GM12878 (cell line): ENCODE measurements at regions not wholly inside any gene's neighbourhood (a gene's known extent, or its start where the extent isn't known, plus 50 kb on each side); places are given as distances from the start of the nearest gene placed in this dataset.

ENCODE experiments used
- ATAC-seq: fragments of 200-7000 bp; cut with Tn5 transposase; 3 replicates; pipeline ENCODE4 v1.9.1; 2020; ENCODE audit warnings: mild to moderate bottlenecking, moderate library complexity
- BruUV-seq: library from RNA; stranded (reverse); fragments of 400-500 nt; replicated peaks from 2 replicates; lab custom pipeline; 2021; lab: Mats Ljungman, UMichigan
- CTCF ChIA-PET: fragments of 300-600 bp; sonication (Branson Sonifier 250); formaldehyde crosslinking; extraction: SDS; loops from one replicate; lab custom pipeline; 2021; ENCODE audit warnings: inconsistent platforms; lab: Yijun Ruan, JAX
- POLR2A ChIA-PET: fragments of 350-600 bp; formaldehyde crosslinking; extraction: SDS; loops from one replicate; lab custom pipeline; 2021; ENCODE audit warnings: inconsistent platforms; lab: Charles Lee
- RAD21 ChIA-PET: fragments of 300-600 bp; sonication (Branson Sonifier 250); formaldehyde crosslinking; loops from one replicate; lab custom pipeline; 2023; ENCODE audit warnings: antibody characterized with exemption; ENCODE audit not compliant: unreplicated experiment; lab: Charles Lee
- SMC1A ChIA-PET: fragments of 300-600 bp; sonication (Branson Sonifier 250); formaldehyde crosslinking; loops from one replicate; lab custom pipeline; 2023; ENCODE audit not compliant: unreplicated experiment, uncharacterized antibody; lab: Charles Lee
- DNase-seq: peaks from one replicate; pipeline ENCODE4 v3.0.0-alpha.2; 2011; ENCODE audit warnings: low read depth, low spot score
- FAIRE-seq: peaks from 3 replicates; lab custom pipeline; 2011; peaks lifted over from hg19 to GRCh38; lab: Jason Lieb, UNC
- H2AFZ ChIP-seq: 2 replicates; pipeline ENCODE4 v1.6.0; 2011; ENCODE audit warnings: low read depth, low read length, control low read depth; ENCODE audit not compliant: control insufficient read depth
- H3K27ac ChIP-seq: 2 replicates; pipeline ENCODE4 v1.5.1; 2011; ENCODE audit warnings: control low read depth; ENCODE audit not compliant: control insufficient read depth, insufficient read depth
- H3K27me3 ChIP-seq, 2 experiments: replicated peaks in 1 of 2; 2 replicates each; pipeline versions ENCODE4 v1.6.0 to v1.6.1; 2011; ENCODE audit warnings: low read length in 1 of 2; ENCODE audit not compliant: control insufficient read depth in 2 of 2, insufficient read depth in 2 of 2
- H3K36me3 ChIP-seq, 2 experiments: 2 replicates each; pipeline ENCODE4 v1.5.1; 2011; ENCODE audit warnings: low read length in 1 of 2; ENCODE audit not compliant: control insufficient read depth in 2 of 2, insufficient read depth in 2 of 2
- H3K4me1 ChIP-seq: 2 replicates; pipeline ENCODE4 v1.6.1; 2011; ENCODE audit warnings: mild to moderate bottlenecking, low read length, moderate library complexity, mixed read lengths; ENCODE audit not compliant: control insufficient read depth, insufficient read depth
- H3K4me2 ChIP-seq: 2 replicates; pipeline ENCODE4 v1.6.0; 2011; ENCODE audit warnings: control low read depth; ENCODE audit not compliant: control insufficient read depth, insufficient read depth
- H3K4me3 ChIP-seq: fragments of 200-600 bp; sonication (generic); 2 replicates; pipeline ENCODE4 v1.5.1; 2016
- H3K79me2 ChIP-seq: 2 replicates; pipeline ENCODE4 v1.6.0; 2011; ENCODE audit warnings: low read length; ENCODE audit not compliant: control insufficient read depth, insufficient read depth
- H3K9ac ChIP-seq: 2 replicates; pipeline ENCODE4 v1.8.0; 2011; ENCODE audit warnings: low read length, control low read depth, mixed read lengths; ENCODE audit not compliant: control insufficient read depth, insufficient read depth
- H3K9me3 ChIP-seq: replicated peaks from 3 replicates; pipeline ENCODE4 v1.5.1; 2011; ENCODE audit warnings: mild to moderate bottlenecking, low read length; ENCODE audit not compliant: control insufficient read depth, insufficient read depth
- H4K20me1 ChIP-seq: 2 replicates; pipeline ENCODE4 v1.6.0; 2011; ENCODE audit not compliant: control insufficient read depth, insufficient read depth
- CREB1 ChIP-seq: IDR thresholded peaks from 2 replicates; pipeline ENCODE4 v1.6.1; 2012; ENCODE audit warnings: low read depth, mild to moderate bottlenecking, inconsistent platforms
- GABPA ChIP-seq: IDR thresholded peaks from 2 replicates; pipeline ENCODE4 v1.6.1; 2014; ENCODE audit warnings: antibody characterized with exemption, low read depth, mild to moderate bottlenecking, inconsistent platforms
- IKZF1 ChIP-seq: fragments of 450-650 bp; conservative IDR thresholded peaks from 2 replicates; pipeline ENCODE4 v1.6.1; 2017; ENCODE audit warnings: antibody characterized with exemption, mild to moderate bottlenecking
- MTA3 ChIP-seq: IDR thresholded peaks from 2 replicates; pipeline ENCODE4 v1.6.1; 2012; ENCODE audit warnings: low read length, inconsistent platforms, borderline replicate concordance
- NR2C1 ChIP-seq: fragments of 450-650 bp; IDR thresholded peaks from 2 replicates; pipeline ENCODE4 v1.6.1; 2017; ENCODE audit warnings: antibody characterized with exemption, mild to moderate bottlenecking, moderate library complexity
- POLR2AphosphoS2 ChIP-seq: IDR thresholded peaks from 2 replicates; pipeline ENCODE4 v1.6.1; 2011; ENCODE audit warnings: low read depth, mild to moderate bottlenecking, low read length, improper control_type of control experiment, moderate library complexity
- SIN3A ChIP-seq: IDR thresholded peaks from 2 replicates; pipeline ENCODE4 v1.6.1; 2012; ENCODE audit warnings: low read depth, low read length, improper control_type of control experiment
- SIX5 ChIP-seq: IDR thresholded peaks from 2 replicates; pipeline ENCODE4 v1.6.1; 2011; ENCODE audit warnings: mild to moderate bottlenecking, low read depth, low read length, moderate library complexity; ENCODE audit not compliant: severe bottlenecking
- SKIL ChIP-seq: fragments of 450-650 bp; IDR thresholded peaks from 2 replicates; pipeline ENCODE4 v1.6.1; 2017; ENCODE audit warnings: mild to moderate bottlenecking, low read depth, inconsistent platforms; ENCODE audit not compliant: poor library complexity, severe bottlenecking
- ZBED1 ChIP-seq: IDR thresholded peaks from 2 replicates; pipeline ENCODE4 v1.6.1; 2016; ENCODE audit warnings: borderline replicate concordance
- ZNF207 ChIP-seq: fragments of 450-650 bp; IDR thresholded peaks from 2 replicates; pipeline ENCODE4 v1.6.1; 2014; ENCODE audit warnings: antibody characterized with exemption, mild to moderate bottlenecking, borderline replicate concordance
- ZNF24 ChIP-seq: fragments of 450-650 bp; IDR thresholded peaks from 2 replicates; pipeline ENCODE4 v1.6.1; 2017; ENCODE audit warnings: antibody characterized with exemption, mild to moderate bottlenecking
- in situ Hi-C: fragments of 300-500 bp; cut with MboI; formaldehyde crosslinking; loops from 9 replicates; pipeline ENCODE4 v1.14.3; 2018; ENCODE audit warnings: mixed read lengths
- intact Hi-C: fragments of 100-400 bp; cut with micrococcal nuclease; formaldehyde crosslinking; loops from one replicate; pipeline ENCODE4 v1.14.2; 2022; ENCODE audit not compliant: unreplicated experiment
- TF ChIP-seq, protein P1 (sequence below): fragments of 450-650 bp; IDR thresholded peaks from 2 replicates; pipeline ENCODE4 v1.6.1; 2017; ENCODE audit warnings: mild to moderate bottlenecking
- TF ChIP-seq, protein P2 (sequence below): fragments of 450-650 bp; IDR thresholded peaks from 2 replicates; pipeline ENCODE4 v1.6.1; 2017; ENCODE audit warnings: mild to moderate bottlenecking, moderate library complexity

GRCh38 chr12:73352826-73353225 is 1080.7 kb downstream of the TRHDE start (continued):
- TF ChIP-seq SKIL = no peak
- TF ChIP-seq SIN3A = no peak
- TF ChIP-seq, protein P1, sequence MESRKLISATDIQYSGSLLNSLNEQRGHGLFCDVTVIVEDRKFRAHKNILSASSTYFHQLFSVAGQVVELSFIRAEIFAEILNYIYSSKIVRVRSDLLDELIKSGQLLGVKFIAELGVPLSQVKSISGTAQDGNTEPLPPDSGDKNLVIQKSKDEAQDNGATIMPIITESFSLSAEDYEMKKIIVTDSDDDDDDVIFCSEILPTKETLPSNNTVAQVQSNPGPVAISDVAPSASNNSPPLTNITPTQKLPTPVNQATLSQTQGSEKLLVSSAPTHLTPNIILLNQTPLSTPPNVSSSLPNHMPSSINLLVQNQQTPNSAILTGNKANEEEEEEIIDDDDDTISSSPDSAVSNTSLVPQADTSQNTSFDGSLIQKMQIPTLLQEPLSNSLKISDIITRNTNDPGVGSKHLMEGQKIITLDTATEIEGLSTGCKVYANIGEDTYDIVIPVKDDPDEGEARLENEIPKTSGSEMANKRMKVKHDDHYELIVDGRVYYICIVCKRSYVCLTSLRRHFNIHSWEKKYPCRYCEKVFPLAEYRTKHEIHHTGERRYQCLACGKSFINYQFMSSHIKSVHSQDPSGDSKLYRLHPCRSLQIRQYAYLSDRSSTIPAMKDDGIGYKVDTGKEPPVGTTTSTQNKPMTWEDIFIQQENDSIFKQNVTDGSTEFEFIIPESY = no peak
- no peak for TF ChIP-seq IKZF1

GRCh38 chr12:73361156-73361863 is 1089.1 kb downstream of the TRHDE start:
- Histone ChIP-seq H3K9ac (no peak overlapping the region), H3K27ac (no peak overlapping the region), H3K9me3 (no peaks in the 10 kb centered on the region), H3K36me3 (no peaks in the 10 kb centered on the region), H3K79me2 (no peaks in the 10 kb centered on the region), H3K4me2 (no peak overlapping the region), H2AFZ (no peak overlapping the region), H3K27me3 (no peaks in the 10 kb centered on the region), H3K4me3 (no peak overlapping the region), H4K20me1 (no peaks in the 10 kb centered on the region), H3K4me1 (no peaks in the 10 kb centered on the region)
- in situ Hi-C loops (no loop called here), intact Hi-C loops (no loop called here)
- FAIRE-seq = no peak
- ChIA-PET SMC1A (no interaction called here), CTCF (no interaction called here), POLR2A (no interaction called here), RAD21 (no interaction called here)
- no peak for ATAC-seq
- BruUV-seq = no TSS peak
- DNase-seq = no peak
- TF ChIP-seq NR2C1 (no peak), SIX5 (no peak), ZNF207 (no peak), ZNF24 (no peak), CREB1 (no peak), POLR2AphosphoS2 (no peak), MTA3 (no peak), ZBED1 (no peak), GABPA (no peak)
- TF ChIP-seq, protein P2, sequence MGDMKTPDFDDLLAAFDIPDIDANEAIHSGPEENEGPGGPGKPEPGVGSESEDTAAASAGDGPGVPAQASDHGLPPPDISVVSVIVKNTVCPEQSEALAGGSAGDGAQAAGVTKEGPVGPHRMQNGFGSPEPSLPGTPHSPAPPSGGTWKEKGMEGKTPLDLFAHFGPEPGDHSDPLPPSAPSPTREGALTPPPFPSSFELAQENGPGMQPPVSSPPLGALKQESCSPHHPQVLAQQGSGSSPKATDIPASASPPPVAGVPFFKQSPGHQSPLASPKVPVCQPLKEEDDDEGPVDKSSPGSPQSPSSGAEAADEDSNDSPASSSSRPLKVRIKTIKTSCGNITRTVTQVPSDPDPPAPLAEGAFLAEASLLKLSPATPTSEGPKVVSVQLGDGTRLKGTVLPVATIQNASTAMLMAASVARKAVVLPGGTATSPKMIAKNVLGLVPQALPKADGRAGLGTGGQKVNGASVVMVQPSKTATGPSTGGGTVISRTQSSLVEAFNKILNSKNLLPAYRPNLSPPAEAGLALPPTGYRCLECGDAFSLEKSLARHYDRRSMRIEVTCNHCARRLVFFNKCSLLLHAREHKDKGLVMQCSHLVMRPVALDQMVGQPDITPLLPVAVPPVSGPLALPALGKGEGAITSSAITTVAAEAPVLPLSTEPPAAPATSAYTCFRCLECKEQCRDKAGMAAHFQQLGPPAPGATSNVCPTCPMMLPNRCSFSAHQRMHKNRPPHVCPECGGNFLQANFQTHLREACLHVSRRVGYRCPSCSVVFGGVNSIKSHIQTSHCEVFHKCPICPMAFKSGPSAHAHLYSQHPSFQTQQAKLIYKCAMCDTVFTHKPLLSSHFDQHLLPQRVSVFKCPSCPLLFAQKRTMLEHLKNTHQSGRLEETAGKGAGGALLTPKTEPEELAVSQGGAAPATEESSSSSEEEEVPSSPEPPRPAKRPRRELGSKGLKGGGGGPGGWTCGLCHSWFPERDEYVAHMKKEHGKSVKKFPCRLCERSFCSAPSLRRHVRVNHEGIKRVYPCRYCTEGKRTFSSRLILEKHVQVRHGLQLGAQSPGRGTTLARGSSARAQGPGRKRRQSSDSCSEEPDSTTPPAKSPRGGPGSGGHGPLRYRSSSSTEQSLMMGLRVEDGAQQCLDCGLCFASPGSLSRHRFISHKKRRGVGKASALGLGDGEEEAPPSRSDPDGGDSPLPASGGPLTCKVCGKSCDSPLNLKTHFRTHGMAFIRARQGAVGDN = no peak
